ENCODE measurements at regions not wholly inside any gene's neighbourhood (a gene's known extent, or its start where the extent isn't known, plus 50 kb on each side); places are given as distances from the start of the nearest gene placed in this dataset.

- no peak for TF ChIP-seq REST (IDR thresholded peaks at IDR 0.05)
- no peak for TF ChIP-seq FOXA2 (IDR thresholded peaks at IDR 0.05)
- no peak for TF ChIP-seq HNF4A (conservative IDR thresholded peaks at IDR 0.05)
- no peak for TF ChIP-seq ATF3 (IDR thresholded peaks at IDR 0.05)
- TF ChIP-seq FOXA1 (IDR thresholded peaks at IDR 0.05): no peak
- no peak for TF ChIP-seq SP1 (IDR thresholded peaks at IDR 0.05)
- no peak for TF ChIP-seq GABPA (IDR thresholded peaks at IDR 0.05 in 1 of 2, conservative IDR thresholded peaks at IDR 0.05 in 1 of 2)
- TF ChIP-seq NR2F2 (IDR thresholded peaks at IDR 0.05): no peak
- no peak for TF ChIP-seq ZBTB33 (IDR thresholded peaks at IDR 0.05)
- TF ChIP-seq TAF1 (conservative IDR thresholded peaks at IDR 0.05): no peak
- no peak for TF ChIP-seq CTCF (IDR thresholded peaks at IDR 0.05; ENCODE audit: low read depth, low read length, missing input control)
- no peak for TF ChIP-seq RXRA (IDR thresholded peaks at IDR 0.05)
- TF ChIP-seq HNF4G (IDR thresholded peaks at IDR 0.05): no peak
- no peak for TF ChIP-seq EGR1 (IDR thresholded peaks at IDR 0.05; ENCODE audit: low read depth in 2 of 2)
- no peak for TF ChIP-seq YY1 (IDR thresholded peaks at IDR 0.05)
- TF ChIP-seq RAD21 (IDR thresholded peaks at IDR 0.05): no peak
- no peak for TF ChIP-seq JUND (IDR thresholded peaks at IDR 0.05)
- TF ChIP-seq MAX (IDR thresholded peaks at IDR 0.05): no peak
- Histone ChIP-seq H3K27ac (ENCODE audit: low read depth in 1 of 2, low read length in 2 of 2) (no peak overlapping the region), H3K4me1 (ENCODE audit: control insufficient read depth in 4 of 4, insufficient read depth in 4 of 4, low read length in 3 of 4) (no peaks in the 10 kb centered on the region), H3K9me3 (ENCODE audit: control insufficient read depth in 4 of 4, low read length in 3 of 4) (no peaks in the 10 kb centered on the region), H3K9ac (ENCODE audit: low read depth in 1 of 2, low read length in 2 of 2) (no peak overlapping the region), H3K36me3 (ENCODE audit: control insufficient read depth in 4 of 4, insufficient read depth in 3 of 4, low read depth in 1 of 4, low read length in 3 of 4) (no peaks in the 10 kb centered on the region), H3K27me3 (ENCODE audit: control insufficient read depth in 4 of 4, insufficient read depth in 4 of 4, low read length in 3 of 4) (no peaks in the 10 kb centered on the region), H3K4me3 (ENCODE audit: low read depth in 1 of 3, low read length in 3 of 3) (no peak overlapping the region)
- DNase-seq (ENCODE audit: low spot score): no peak
- WGBS: 84% methylated on average over 2 of the region's 2 CpGs
These were observed 305.3 kb downstream of the CSNK1G3 start for GRCh38 chr5:123817267-123817666.
